Ishikawa (cell line): ENCODE measurements at regions not wholly inside any gene's neighbourhood (a gene's known extent, or its start where the extent isn't known, plus 50 kb on each side); places are given as distances from the start of the nearest gene placed in this dataset.

ENCODE experiments used
- CEBPB ChIP-seq: IDR thresholded peaks from 2 replicates; pipeline ENCODE4 v1.6.1; 2012
- CREB1 ChIP-seq: IDR thresholded peaks from 2 replicates; pipeline ENCODE4 v1.6.1; 2012; ENCODE audit warnings: low read depth
- EGR1 ChIP-seq: IDR thresholded peaks from 2 replicates; pipeline ENCODE4 v1.6.1; 2012
- EP300 ChIP-seq: IDR thresholded peaks from 2 replicates; pipeline ENCODE4 v1.6.1; 2012; ENCODE audit warnings: borderline replicate concordance
- FOXM1 ChIP-seq: IDR thresholded peaks from 2 replicates; pipeline ENCODE4 v1.6.1; 2012; ENCODE audit warnings: low read depth, borderline replicate concordance
- NFIC ChIP-seq: IDR thresholded peaks from 2 replicates; pipeline ENCODE4 v1.6.1; 2012
- RAD21 ChIP-seq: IDR thresholded peaks from 2 replicates; pipeline ENCODE4 v1.6.1; 2012; ENCODE audit warnings: low read depth
- TAF1 ChIP-seq: IDR thresholded peaks from 2 replicates; pipeline ENCODE4 v1.6.1; 2012; ENCODE audit warnings: low read depth, mild to moderate bottlenecking
- TCF12 ChIP-seq: IDR thresholded peaks from 2 replicates; pipeline ENCODE4 v1.6.1; 2012; ENCODE audit warnings: low read depth
- TEAD4 ChIP-seq: IDR thresholded peaks from 2 replicates; pipeline ENCODE4 v1.6.1; 2012
- YY1 ChIP-seq: IDR thresholded peaks from 2 replicates; pipeline ENCODE4 v1.6.1; 2012; ENCODE audit warnings: low read depth
- ZBTB7A ChIP-seq: IDR thresholded peaks from 2 replicates; pipeline ENCODE4 v1.6.1; 2012; ENCODE audit warnings: low read depth
- TF ChIP-seq, protein P1 (sequence below): IDR thresholded peaks from 2 replicates; pipeline ENCODE4 v1.6.1; 2012; ENCODE audit warnings: low read depth, mild to moderate bottlenecking
- TF ChIP-seq, protein P2 (sequence below): IDR thresholded peaks from 2 replicates; pipeline ENCODE4 v1.6.1; 2012
- TF ChIP-seq, protein P3 (sequence below): IDR thresholded peaks from 2 replicates; pipeline ENCODE4 v1.6.1; 2012

DNA sequence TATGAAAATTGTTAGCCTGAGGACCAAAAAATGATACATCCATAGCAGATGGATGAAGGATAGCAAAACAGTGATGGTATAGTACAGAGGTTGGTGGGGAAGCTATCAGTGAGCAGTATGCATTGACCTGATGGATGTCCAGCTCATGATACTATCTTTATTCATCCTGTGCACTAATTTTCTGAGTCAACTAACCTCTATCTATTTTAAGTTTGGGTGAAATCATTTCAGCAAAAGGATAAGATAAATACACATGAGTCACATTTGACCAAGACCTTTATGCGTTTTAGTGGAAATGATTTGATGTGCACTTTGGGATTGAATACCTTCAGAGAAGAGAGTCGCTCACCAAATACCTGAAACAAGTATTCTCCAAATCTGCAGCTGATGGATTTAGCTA, 351.0 kb upstream of the NR3C2 start:
- TF ChIP-seq ZBTB7A (no peak), EP300 (no peak), TAF1 (no peak), TCF12 (no peak), FOXM1 (no peak), YY1 (no peak), CEBPB (no peak)
- TF ChIP-seq, protein P1, sequence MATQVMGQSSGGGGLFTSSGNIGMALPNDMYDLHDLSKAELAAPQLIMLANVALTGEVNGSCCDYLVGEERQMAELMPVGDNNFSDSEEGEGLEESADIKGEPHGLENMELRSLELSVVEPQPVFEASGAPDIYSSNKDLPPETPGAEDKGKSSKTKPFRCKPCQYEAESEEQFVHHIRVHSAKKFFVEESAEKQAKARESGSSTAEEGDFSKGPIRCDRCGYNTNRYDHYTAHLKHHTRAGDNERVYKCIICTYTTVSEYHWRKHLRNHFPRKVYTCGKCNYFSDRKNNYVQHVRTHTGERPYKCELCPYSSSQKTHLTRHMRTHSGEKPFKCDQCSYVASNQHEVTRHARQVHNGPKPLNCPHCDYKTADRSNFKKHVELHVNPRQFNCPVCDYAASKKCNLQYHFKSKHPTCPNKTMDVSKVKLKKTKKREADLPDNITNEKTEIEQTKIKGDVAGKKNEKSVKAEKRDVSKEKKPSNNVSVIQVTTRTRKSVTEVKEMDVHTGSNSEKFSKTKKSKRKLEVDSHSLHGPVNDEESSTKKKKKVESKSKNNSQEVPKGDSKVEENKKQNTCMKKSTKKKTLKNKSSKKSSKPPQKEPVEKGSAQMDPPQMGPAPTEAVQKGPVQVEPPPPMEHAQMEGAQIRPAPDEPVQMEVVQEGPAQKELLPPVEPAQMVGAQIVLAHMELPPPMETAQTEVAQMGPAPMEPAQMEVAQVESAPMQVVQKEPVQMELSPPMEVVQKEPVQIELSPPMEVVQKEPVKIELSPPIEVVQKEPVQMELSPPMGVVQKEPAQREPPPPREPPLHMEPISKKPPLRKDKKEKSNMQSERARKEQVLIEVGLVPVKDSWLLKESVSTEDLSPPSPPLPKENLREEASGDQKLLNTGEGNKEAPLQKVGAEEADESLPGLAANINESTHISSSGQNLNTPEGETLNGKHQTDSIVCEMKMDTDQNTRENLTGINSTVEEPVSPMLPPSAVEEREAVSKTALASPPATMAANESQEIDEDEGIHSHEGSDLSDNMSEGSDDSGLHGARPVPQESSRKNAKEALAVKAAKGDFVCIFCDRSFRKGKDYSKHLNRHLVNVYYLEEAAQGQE = no peak

DNA sequence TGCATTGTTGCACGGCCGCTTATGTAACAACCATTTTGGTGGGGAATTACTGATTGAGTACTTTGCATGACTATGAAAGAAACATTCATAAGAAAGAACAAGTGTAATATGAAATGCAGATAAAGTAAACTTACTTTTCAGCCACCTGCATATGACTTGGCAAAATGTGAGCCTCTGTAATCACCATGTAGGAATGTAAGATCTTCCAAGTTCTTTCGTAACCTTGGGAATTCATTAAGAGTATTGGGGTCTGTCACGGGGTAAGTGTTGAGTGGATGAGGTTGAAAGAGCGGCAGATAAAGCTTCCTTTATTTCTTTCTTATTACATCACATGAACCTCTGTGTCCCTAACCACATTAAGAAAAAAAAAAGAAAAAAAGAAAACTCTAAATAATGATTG, 348.5 kb upstream of the NR3C2 start:
- no peak for TF ChIP-seq YY1
- no peak for TF ChIP-seq CREB1
- TF ChIP-seq, protein P2, sequence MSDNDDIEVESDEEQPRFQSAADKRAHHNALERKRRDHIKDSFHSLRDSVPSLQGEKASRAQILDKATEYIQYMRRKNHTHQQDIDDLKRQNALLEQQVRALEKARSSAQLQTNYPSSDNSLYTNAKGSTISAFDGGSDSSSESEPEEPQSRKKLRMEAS = no peak

DNA sequence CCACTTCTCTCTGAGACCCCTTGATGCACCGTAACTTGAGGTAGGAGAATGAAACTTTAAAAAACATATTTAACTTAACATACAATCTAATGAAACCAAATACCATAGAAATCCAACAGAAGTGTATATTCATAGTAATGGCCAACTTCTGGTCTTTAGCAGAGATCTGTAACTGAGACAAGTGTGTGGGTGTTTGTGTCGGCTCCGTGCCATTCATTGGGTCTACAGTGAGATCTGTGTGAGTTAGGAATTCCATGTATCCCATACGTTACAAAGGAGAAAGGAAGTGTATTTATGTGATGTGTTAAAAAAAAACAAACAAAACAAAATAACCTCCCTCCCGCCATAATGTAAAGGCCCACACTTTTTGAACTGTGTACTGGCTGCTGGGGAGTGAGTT, 348.0 kb upstream of the NR3C2 start:
- no peak for TF ChIP-seq ZBTB7A
- no peak for TF ChIP-seq CREB1
- TF ChIP-seq, protein P2 = no peak
- TF ChIP-seq RAD21 = no peak
- no peak for TF ChIP-seq FOXM1
- no peak for TF ChIP-seq NFIC
- TF ChIP-seq, protein P1 = no peak
- TF ChIP-seq, protein P3, sequence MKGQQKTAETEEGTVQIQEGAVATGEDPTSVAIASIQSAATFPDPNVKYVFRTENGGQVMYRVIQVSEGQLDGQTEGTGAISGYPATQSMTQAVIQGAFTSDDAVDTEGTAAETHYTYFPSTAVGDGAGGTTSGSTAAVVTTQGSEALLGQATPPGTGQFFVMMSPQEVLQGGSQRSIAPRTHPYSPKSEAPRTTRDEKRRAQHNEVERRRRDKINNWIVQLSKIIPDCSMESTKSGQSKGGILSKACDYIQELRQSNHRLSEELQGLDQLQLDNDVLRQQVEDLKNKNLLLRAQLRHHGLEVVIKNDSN = no peak

DNA sequence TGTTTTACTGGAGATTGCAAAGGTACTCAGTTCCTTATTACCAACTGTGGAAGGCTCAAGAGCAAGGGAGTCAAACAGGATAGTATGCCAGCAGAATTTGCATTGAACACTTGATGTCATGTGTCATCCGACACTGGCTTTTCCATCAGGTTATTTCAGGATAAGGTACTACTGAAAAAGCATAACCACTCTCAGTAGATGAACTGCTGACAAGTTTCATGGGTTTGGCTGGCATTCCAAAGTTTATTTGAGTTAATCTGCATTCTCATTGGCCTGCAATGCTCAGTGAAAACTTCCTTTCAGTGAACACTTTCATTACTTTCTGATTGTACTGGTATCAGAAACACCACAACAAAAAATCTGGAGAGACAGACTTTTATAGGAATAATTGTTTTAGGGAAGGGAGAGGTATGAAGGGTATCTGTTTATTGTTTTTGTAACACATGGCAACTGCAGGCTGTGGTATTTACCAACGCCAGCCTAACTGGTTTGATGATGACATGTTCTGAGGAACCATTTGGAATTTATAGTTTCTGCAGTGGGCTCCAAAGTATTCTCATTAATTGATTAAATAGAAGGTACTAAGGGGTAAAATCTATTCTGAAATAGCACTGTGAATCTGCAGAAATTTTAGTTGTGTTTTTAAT, 345.7 kb upstream of the NR3C2 start:
- TF ChIP-seq, protein P2 = no peak
- TF ChIP-seq TAF1 (no peak), CREB1 (no peak)

DNA sequence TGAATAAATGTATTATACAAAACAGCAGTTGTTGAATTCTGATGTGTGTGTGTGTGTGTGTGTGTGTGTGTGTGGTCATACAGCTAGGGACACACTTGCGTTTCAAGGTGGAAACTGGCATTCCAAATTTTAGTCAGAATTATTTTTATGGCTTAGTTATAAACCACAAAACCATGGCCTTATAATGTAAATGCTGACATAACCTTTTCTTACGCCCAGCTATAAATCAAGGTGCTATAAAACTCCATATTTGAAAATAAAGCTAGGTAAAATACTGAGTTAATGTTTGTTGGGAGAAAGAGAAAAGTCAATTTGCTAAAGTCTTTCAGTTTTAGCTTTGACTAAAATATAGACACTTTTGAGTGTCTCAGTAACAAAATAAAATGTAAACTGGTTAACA, 345.1 kb upstream of the NR3C2 start:
- TF ChIP-seq, protein P1 = no peak
- no peak for TF ChIP-seq YY1
- TF ChIP-seq TAF1 = no peak
- no peak for TF ChIP-seq CREB1
- no peak for TF ChIP-seq RAD21
- no peak for TF ChIP-seq TEAD4
- TF ChIP-seq, protein P3 = no peak
- TF ChIP-seq NFIC = no peak
- no peak for TF ChIP-seq EP300
- TF ChIP-seq, protein P2 = no peak
- TF ChIP-seq CEBPB = no peak
- no peak for TF ChIP-seq ZBTB7A
- TF ChIP-seq TCF12 = no peak
- no peak for TF ChIP-seq FOXM1
- no peak for TF ChIP-seq EGR1
